GM12872 (cell line): ENCODE measurements at regions not wholly inside any gene's neighbourhood (a gene's known extent, or its start where the extent isn't known, plus 50 kb on each side); places are given as distances from the start of the nearest gene placed in this dataset.

Experiments
- CTCF ChIP-seq: IDR thresholded peaks from 3 replicates; pipeline ENCODE4 v1.5.1; 2011; ENCODE audit warnings: low read depth, mild to moderate bottlenecking, low read length, moderate library complexity; ENCODE audit not compliant: insufficient read depth

DNA sequence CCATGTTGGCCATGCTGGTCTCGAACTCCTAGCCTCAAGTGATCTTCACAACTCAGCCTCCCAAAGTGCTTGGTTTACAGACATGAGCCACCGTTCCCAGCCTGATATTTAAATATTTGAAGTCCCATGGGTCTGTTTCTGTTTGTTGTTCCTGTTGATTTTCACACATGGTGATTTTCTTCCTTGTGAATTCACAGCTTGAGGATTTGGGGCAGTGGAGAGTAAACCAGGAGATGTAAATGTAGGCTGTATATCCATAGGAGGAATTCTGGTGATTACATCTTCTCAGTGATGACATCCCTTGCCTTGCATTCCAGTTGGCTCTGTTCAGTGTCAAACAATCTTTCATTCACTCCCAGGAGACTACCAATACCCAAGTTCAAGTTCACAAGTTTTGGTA is 471.9 kb downstream of the KCTD12 start:
- TF ChIP-seq CTCF: no peak

GRCh38 chr13:76406243-76406642 is 480.0 kb downstream of the KCTD12 start:
- no peak for TF ChIP-seq CTCF

- no peak for TF ChIP-seq CTCF
These were observed 487.8 kb downstream of the KCTD12 start for GRCh38 chr13:76398425-76398824.

DNA sequence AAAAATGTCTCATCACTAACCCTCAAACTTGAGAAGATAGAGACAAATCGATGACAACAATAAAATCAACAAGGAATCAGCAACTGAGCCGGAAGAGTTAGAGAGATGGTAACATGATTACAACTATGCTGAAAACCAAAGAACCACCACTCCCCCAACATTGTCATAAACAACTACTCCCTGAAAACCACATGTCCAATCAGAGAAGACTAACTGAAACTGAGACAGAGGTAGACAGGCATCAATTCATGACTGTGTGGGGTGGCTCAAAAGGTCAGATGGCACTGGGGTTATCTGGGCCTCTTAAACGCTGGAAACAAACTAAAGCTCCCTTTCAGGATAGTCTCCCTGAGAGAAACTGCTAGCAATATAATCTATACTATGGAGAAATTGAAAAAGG is 488.8 kb downstream of the KCTD12 start:
- no peak for TF ChIP-seq CTCF

DNA sequence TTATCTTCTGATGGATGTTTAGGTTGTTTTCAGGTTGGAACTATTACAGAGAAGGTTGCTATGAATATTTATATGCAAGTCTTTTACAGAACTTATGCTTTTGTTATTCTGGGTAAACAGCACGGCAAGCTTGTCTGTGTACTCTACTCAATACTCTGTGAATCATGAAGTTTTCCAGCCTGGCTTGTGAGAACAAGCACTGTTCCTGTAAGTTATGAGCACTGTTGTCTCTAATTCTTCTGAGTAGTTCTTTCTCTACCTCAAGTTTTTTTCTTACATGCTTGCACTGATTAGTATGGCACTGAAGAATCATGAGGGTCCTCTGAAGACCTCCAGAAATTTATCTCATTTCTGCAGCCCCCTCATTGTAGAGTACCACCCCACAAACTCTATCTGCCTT is 496.9 kb downstream of the KCTD12 start:
- TF ChIP-seq CTCF: no peak

DNA sequence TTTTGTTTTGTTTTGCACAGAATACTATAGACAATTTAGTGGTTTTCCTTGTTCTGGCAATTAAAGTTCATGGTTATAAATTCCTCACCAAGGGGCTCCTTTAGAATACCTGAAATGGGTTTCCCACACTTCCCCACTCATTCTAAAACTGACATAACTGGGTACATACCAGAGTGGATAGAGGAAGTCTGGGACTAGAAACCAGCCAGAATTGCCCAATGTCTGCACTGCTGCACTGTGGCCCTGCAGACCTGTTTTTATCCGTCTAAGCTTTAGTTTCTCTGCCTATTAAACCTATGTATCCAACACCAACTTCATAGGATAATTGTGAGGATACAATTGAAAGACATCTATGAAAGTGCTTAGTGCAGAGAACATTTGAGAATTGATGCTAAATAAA is 498.6 kb downstream of the KCTD12 start:
- TF ChIP-seq CTCF: no peak

DNA sequence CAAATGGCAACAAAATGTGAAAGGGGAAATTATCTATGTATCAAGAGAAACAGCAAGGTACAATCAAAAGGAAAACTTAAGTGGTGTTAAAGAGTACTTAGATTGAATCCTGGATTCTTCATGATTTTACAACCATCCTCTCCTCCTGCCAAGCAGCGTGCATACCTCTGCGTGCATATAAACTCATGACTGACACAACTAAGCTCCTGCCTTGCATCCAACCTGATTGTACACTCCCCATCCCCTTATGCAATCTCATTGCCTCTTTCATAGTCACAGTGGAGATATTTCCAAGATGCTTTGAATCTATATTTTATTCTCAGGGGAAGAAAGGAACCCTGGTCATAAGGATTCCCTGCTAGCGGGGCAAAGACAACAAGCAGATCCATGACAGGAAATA is 499.9 kb downstream of the KCTD12 start:
- TF ChIP-seq CTCF: no peak

GRCh38 chr13:76385586-76385985 is 500.6 kb downstream of the KCTD12 start:
- no peak for TF ChIP-seq CTCF
